ENCODE measurements at regions not wholly inside any gene's neighbourhood (a gene's known extent, or its start where the extent isn't known, plus 50 kb on each side); places are given as distances from the start of the nearest gene placed in this dataset.

GRCh38 chr5:2998106-2998505 lies 246.6 kb upstream of the IRX2 start:
- TF ChIP-seq, protein P1, sequence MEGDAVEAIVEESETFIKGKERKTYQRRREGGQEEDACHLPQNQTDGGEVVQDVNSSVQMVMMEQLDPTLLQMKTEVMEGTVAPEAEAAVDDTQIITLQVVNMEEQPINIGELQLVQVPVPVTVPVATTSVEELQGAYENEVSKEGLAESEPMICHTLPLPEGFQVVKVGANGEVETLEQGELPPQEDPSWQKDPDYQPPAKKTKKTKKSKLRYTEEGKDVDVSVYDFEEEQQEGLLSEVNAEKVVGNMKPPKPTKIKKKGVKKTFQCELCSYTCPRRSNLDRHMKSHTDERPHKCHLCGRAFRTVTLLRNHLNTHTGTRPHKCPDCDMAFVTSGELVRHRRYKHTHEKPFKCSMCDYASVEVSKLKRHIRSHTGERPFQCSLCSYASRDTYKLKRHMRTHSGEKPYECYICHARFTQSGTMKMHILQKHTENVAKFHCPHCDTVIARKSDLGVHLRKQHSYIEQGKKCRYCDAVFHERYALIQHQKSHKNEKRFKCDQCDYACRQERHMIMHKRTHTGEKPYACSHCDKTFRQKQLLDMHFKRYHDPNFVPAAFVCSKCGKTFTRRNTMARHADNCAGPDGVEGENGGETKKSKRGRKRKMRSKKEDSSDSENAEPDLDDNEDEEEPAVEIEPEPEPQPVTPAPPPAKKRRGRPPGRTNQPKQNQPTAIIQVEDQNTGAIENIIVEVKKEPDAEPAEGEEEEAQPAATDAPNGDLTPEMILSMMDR (IDR thresholded peaks at IDR 0.05): no peak
- TF ChIP-seq HOXA7 (CRISPR knock-in tag; IDR thresholded peaks at IDR 0.05): no peak
- TF ChIP-seq ZFP36 (IDR thresholded peaks at IDR 0.05; ENCODE audit: borderline replicate concordance, partially characterized antibody): no peak
- TF ChIP-seq MYC (IDR thresholded peaks at IDR 0.05; ENCODE audit: borderline replicate concordance, low read length): no peak
- no peak for TF ChIP-seq KDM1A (IDR thresholded peaks at IDR 0.05; ENCODE audit: low read depth)
- no peak for TF ChIP-seq CEBPB (IDR thresholded peaks at IDR 0.05)
- TF ChIP-seq NPAS2 (CRISPR knock-in tag; IDR thresholded peaks at IDR 0.05; ENCODE audit: borderline replicate concordance): no peak

All from A549 (cell line).